GM12874 (cell line): ENCODE measurements at regions not wholly inside any gene's neighbourhood (a gene's known extent, or its start where the extent isn't known, plus 50 kb on each side); places are given as distances from the start of the nearest gene placed in this dataset.

Experiments
- TF ChIP-seq, protein P1 (sequence below): IDR thresholded peaks from 2 replicates; pipeline ENCODE4 v1.5.1; 2011; ENCODE audit warnings: low read depth, mild to moderate bottlenecking, control low read depth, low read length, moderate library complexity; ENCODE audit not compliant: insufficient read depth

DNA sequence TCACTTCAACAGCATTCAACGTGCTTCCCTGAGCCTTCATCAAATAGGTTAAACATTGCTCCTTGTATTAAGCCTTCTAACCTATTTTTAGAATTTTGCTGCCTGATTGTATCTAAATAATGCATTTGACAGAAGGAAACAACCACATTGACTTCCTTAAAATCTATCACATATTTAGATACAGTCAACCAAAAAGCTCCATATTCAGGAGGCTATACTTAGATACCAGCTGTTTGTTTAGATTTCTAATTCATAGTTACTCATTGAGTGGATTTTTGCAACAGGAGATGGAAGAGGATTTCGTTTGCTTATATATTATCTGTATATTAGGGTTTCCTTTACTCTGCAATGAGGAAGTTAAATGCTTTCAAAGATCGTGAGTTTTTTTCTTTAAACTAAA, 241.1 kb upstream of the PPP1R2C start:
- TF ChIP-seq, protein P1, sequence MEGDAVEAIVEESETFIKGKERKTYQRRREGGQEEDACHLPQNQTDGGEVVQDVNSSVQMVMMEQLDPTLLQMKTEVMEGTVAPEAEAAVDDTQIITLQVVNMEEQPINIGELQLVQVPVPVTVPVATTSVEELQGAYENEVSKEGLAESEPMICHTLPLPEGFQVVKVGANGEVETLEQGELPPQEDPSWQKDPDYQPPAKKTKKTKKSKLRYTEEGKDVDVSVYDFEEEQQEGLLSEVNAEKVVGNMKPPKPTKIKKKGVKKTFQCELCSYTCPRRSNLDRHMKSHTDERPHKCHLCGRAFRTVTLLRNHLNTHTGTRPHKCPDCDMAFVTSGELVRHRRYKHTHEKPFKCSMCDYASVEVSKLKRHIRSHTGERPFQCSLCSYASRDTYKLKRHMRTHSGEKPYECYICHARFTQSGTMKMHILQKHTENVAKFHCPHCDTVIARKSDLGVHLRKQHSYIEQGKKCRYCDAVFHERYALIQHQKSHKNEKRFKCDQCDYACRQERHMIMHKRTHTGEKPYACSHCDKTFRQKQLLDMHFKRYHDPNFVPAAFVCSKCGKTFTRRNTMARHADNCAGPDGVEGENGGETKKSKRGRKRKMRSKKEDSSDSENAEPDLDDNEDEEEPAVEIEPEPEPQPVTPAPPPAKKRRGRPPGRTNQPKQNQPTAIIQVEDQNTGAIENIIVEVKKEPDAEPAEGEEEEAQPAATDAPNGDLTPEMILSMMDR: no peak

DNA sequence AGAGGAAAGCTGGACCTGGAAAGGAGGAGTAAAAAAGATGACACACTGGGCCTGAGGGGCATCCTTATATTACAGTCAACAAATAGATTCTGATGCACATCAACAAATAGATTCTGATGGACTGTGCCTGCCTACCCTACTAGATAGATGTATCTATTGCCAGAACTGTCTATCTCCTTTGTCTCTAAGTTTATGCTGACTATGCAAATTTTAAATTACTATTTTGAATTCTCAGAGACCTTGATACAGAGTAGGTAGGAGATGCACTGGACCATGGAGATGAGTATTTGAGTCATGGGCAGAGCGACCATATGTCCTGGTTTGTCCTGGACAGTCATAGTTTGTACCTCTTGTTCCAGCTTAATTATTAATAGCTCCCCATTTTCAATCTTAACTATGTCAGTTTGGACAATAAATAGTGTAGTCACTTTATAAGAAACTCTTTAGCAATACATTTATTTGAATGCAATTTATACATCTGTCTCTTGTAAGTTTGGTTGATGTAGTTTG, 247.9 kb upstream of the PPP1R2C start:
- TF ChIP-seq, protein P1: no peak

DNA sequence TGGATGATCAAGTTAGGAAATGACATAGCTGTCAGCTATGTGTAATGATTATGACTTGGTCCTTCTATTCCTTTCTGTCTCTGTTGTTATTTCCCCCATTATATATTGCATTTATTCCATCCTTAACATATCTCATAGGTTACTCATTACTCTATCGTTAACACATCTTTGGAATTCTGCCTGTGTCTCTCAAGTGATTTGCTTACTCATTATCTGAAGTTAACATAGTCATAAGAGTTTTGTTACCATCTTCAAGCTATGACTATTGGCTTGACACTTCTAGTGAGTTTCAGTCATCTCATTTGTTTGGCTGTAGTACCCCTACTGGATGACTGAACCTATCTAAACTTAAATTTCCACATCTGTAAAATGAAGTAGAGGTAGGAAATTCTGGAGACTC, 286.1 kb upstream of the PPP1R2C start:
- TF ChIP-seq, protein P1: no peak

DNA sequence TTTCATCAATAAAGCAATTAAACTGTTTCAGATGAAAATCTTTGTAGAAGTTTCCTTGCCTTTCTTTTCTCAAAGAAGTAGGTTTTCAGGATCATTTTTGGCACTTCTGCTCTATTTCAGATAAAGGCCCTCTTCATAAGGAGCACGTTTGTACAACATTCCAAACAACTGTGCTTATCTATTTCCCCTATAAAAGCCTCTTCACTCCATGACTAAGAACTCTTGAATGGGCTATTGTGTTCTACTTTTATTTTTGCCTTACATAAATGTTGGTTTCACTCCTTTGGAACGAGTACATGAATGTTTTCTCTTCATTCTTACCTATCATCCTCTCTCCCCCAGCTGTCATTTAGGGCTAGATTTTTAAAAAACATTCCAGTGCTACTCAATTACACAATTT, 288.0 kb upstream of the PPP1R2C start:
- TF ChIP-seq, protein P1: no peak

DNA sequence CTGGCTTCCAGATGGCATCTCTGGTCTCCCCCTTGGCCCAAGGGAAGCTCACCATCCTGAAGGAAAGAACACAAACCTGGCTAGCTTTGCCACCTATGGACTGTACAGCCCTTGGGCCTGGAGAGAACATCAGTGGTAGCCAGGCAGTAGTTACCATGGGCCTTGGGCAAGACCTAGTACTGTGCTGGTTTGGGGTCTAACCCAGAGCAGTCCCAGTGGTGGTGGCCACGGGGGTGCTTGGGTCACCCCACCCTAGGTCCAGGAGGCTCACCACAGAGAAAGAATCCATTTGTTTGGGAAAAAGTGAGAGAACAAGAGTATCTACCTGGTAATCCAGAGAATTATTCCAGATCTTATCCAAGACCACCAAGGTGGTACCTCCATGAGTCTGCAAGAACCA, 290.7 kb upstream of the PPP1R2C start:
- TF ChIP-seq, protein P1: no peak

DNA sequence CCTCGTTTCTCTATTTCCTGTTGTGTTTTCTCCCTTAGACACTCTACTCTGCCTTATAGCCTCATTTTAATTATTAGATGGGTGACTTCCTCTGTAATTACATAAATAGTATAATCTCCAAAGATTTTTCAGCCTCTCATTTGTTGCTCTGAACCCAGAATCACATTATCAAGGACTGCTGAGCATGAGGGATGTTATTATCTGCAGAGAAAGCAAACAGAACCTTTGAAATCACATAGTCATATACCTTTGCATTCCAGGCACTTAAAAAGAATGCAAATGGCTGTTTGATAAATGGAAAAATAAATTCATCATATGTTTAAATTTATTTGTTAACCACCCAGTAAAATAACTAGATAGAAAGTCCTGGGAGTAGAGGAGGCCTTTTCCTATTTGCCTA, 305.1 kb upstream of the PPP1R2C start:
- TF ChIP-seq, protein P1: no peak

DNA sequence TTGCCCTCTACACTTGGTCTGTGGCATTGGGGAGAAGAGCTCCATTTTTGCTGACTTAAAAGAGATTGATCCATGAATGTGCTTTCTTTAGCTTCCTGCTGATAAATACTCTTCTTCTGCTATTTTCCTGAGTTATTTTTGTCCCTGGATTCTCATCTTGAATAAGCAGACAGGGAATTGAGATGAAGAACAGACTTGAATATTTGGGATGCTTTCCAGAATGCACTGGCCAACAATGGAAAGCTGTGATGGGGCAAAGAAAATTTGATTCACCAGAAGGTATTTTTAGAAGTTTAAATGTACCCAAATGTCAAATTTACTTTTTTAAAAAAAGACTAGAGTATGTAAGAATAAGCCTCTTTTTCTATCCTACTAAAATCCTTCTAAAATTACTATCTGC, 309.9 kb upstream of the PPP1R2C start:
- TF ChIP-seq, protein P1: no peak
